ENCODE measurements at regions not wholly inside any gene's neighbourhood (a gene's known extent, or its start where the extent isn't known, plus 50 kb on each side); places are given as distances from the start of the nearest gene placed in this dataset.

- TF ChIP-seq POLR2A (IDR thresholded peaks at IDR 0.05) = no peak
- TF ChIP-seq, protein P1, sequence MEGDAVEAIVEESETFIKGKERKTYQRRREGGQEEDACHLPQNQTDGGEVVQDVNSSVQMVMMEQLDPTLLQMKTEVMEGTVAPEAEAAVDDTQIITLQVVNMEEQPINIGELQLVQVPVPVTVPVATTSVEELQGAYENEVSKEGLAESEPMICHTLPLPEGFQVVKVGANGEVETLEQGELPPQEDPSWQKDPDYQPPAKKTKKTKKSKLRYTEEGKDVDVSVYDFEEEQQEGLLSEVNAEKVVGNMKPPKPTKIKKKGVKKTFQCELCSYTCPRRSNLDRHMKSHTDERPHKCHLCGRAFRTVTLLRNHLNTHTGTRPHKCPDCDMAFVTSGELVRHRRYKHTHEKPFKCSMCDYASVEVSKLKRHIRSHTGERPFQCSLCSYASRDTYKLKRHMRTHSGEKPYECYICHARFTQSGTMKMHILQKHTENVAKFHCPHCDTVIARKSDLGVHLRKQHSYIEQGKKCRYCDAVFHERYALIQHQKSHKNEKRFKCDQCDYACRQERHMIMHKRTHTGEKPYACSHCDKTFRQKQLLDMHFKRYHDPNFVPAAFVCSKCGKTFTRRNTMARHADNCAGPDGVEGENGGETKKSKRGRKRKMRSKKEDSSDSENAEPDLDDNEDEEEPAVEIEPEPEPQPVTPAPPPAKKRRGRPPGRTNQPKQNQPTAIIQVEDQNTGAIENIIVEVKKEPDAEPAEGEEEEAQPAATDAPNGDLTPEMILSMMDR (IDR thresholded peaks at IDR 0.05 in 8 of 11, conservative IDR thresholded peaks at IDR 0.05 in 3 of 11) = no peak
- TF ChIP-seq POLR2AphosphoS5 (IDR thresholded peaks at IDR 0.05) = no peak
Observed at GRCh38 chr5:12477554-12477953, 573.3 kb upstream of the CTNND2 start.
